Lower leg skin (tissue), 4 donors: ENCODE measurements at regions not wholly inside any gene's neighbourhood (a gene's known extent, or its start where the extent isn't known, plus 50 kb on each side); places are given as distances from the start of the nearest gene placed in this dataset.

Source experiments
- DNase-seq, 2 donors: peaks; one replicate each; pipeline ENCODE4 v3.0.0-alpha.2; 2019; ENCODE audit warnings: low spot score in 2 of 2
- H3K4me3 ChIP-seq: fragments of 200-600 bp; sonication (generic); 2 replicates; pipeline ENCODE4 v1.5.1; 2017; ENCODE audit warnings: mild to moderate bottlenecking, low read depth; ENCODE audit not compliant: poor library complexity, severe bottlenecking
- CTCF ChIP-seq, 3 donors: fragments of 450-650 bp; IDR thresholded peaks; one replicate each; pipeline ENCODE4 v1.5.1; 2016; ENCODE audit warnings: antibody characterized with exemption in 3 of 3, mild to moderate bottlenecking in 3 of 3, moderate library complexity in 2 of 3
- POLR2A ChIP-seq, 2 donors: fragments of 450-650 bp; IDR thresholded peaks; one replicate each; pipeline ENCODE4 v1.6.1; 2016 to 2017; ENCODE audit warnings: antibody characterized with exemption in 2 of 2, mild to moderate bottlenecking in 1 of 2, moderate library complexity in 1 of 2
- WGBS, 2 donors: methylation state at CpG; one replicate each; pipeline ENCODE4 v1.1.5; 2018; 5-methylcytosine and 5-hydroxymethylcytosine counted together
- intact Hi-C: fragments of 100-400 bp; cut with DNase I; formaldehyde crosslinking; loops from one replicate; pipeline ENCODE4 v1.15.0; 2023; ENCODE audit warnings: low total_unique reads

GRCh38 chr9:109923806-109924205 is 143.8 kb downstream of the PALM2AKAP2 start:
- WGBS, 2 donors: 75 to 77% methylated on average over 3 of the region's 3 CpGs
- intact Hi-C loops: no loop called here
- no peak for TF ChIP-seq CTCF (IDR thresholded peaks at IDR 0.05)
- no peak for TF ChIP-seq POLR2A (IDR thresholded peaks at IDR 0.05)
- H3K4me3 ChIP-seq: no peak overlapping the region
- DNase-seq: no peak

- 88 to 96% methylated on average over 2 of the region's 2 CpGs for WGBS, 2 donors
- TF ChIP-seq CTCF (IDR thresholded peaks at IDR 0.05): no peak
- TF ChIP-seq POLR2A (IDR thresholded peaks at IDR 0.05): no peak
- DNase-seq: no peak
- no peak overlapping the region for H3K4me3 ChIP-seq
- intact Hi-C loops: no loop called here
Observed at GRCh38 chr9:109925799-109926198, 145.8 kb downstream of the PALM2AKAP2 start.

- intact Hi-C loops: no loop called here
- H3K4me3 ChIP-seq: no peak overlapping the region
- DNase-seq: no peak
- TF ChIP-seq CTCF (IDR thresholded peaks at IDR 0.05): no peak
- TF ChIP-seq POLR2A (IDR thresholded peaks at IDR 0.05): no peak
- 70 to 73% methylated on average over 3 of the region's 3 CpGs for WGBS, 2 donors
Observed at GRCh38 chr9:109926421-109926869, 146.4 kb downstream of the PALM2AKAP2 start.

- DNase-seq: no peak
- WGBS, 2 donors: 94% methylated on average over 7 of the region's 7 CpGs
- TF ChIP-seq POLR2A (IDR thresholded peaks at IDR 0.05) (no peak), CTCF (IDR thresholded peaks at IDR 0.05) (no peak)
- H3K4me3 ChIP-seq: no peak overlapping the region
- intact Hi-C loops: no loop called here
Observed at GRCh38 chr9:109931623-109932022, 151.6 kb downstream of the PALM2AKAP2 start.

GRCh38 chr9:109934136-109934856 is 154.3 kb downstream of the PALM2AKAP2 start:
- intact Hi-C loops: loop anchor here (2.0 kb wide), 1 partner anchor 61 kb away; no protein-coding TSS in a partner anchor
- TF ChIP-seq POLR2A (IDR thresholded peaks at IDR 0.05) (no peak), CTCF (IDR thresholded peaks at IDR 0.05) (no peak)
- no peak overlapping the region for H3K4me3 ChIP-seq
- DNase-seq: no peak
- WGBS, 2 donors: 87 to 93% methylated on average over 5 of the region's 5 CpGs

GRCh38 chr9:109934857-109935215 is 154.8 kb downstream of the PALM2AKAP2 start:
- H3K4me3 ChIP-seq: no peak overlapping the region
- TF ChIP-seq POLR2A (IDR thresholded peaks at IDR 0.05): no peak
- DNase-seq: no peak
- intact Hi-C loops: loop anchor here (2.0 kb wide), 1 partner anchor 60 kb away; no protein-coding TSS in a partner anchor
- 73 to 88% methylated on average over 4 of the region's 4 CpGs for WGBS, 2 donors
